H1 (cell line): ENCODE measurements at regions not wholly inside any gene's neighbourhood (a gene's known extent, or its start where the extent isn't known, plus 50 kb on each side); places are given as distances from the start of the nearest gene placed in this dataset.

Experiments
- CTCF ChIA-PET: fragments of 300-600 bp; sonication (Branson Sonifier 250); formaldehyde crosslinking; loops from one replicate; lab custom pipeline; 2021; ENCODE audit not compliant: partially characterized antibody; lab: Charles Lee
- POLR2A ChIA-PET: fragments of 300-600 bp; sonication (Branson Sonifier 250); formaldehyde crosslinking; loops from one replicate; lab custom pipeline; 2021; ENCODE audit warnings: inconsistent platforms; ENCODE audit not compliant: partially characterized antibody; lab: Charles Lee
- DNase-seq, 2 experiments: peaks; one replicate each; pipeline versions ENCODE4 v3.0.0 to v3.0.0-alpha.2; 2010 to 2022; ENCODE audit warnings: low spot score in 2 of 2, low read depth in 1 of 2, mixed read lengths in 1 of 2
- FAIRE-seq: peaks from 2 replicates; lab custom pipeline; 2011; peaks lifted over from hg19 to GRCh38; lab: Jason Lieb, UNC
- H2AFZ ChIP-seq: 2 replicates; pipeline ENCODE4 v1.8.1; 2012; ENCODE audit warnings: low read length, inconsistent platforms
- H2AK5ac ChIP-seq: 2 replicates; pipeline ENCODE4 v1.6.1; 2013; ENCODE audit warnings: low read depth, low read length
- H2BK120ac ChIP-seq: replicated peaks from 2 replicates; pipeline ENCODE3; 2013; ENCODE audit warnings: low read depth, low read length, inconsistent platforms
- H2BK12ac ChIP-seq: 2 replicates; pipeline ENCODE4 v1.6.1; 2013; ENCODE audit warnings: low read depth, low read length
- H2BK15ac ChIP-seq: 2 replicates; pipeline ENCODE4 v1.6.1; 2013; ENCODE audit warnings: low read length
- H2BK20ac ChIP-seq: 2 replicates; pipeline ENCODE4 v1.6.1; 2013; ENCODE audit warnings: low read length
- H2BK5ac ChIP-seq: 2 replicates; pipeline ENCODE4 v1.6.1; 2013; ENCODE audit warnings: low read depth, low read length
- H3K14ac ChIP-seq: 2 replicates; pipeline ENCODE4 v1.6.1; 2013; ENCODE audit warnings: inconsistent platforms; ENCODE audit not compliant: insufficient read length
- H3K18ac ChIP-seq: 2 replicates; pipeline ENCODE4 v1.6.1; 2013; ENCODE audit warnings: low read length; ENCODE audit errors: extremely low read depth
- H3K23ac ChIP-seq: 2 replicates; pipeline ENCODE4 v1.6.1; 2013; ENCODE audit warnings: inconsistent platforms; ENCODE audit not compliant: insufficient read length
- H3K23me2 ChIP-seq: 2 replicates; pipeline ENCODE4 v1.6.1; 2013; ENCODE audit warnings: low read depth, low read length
- H3K27ac ChIP-seq: 2 replicates; pipeline ENCODE4 v1.6.1; 2011; ENCODE audit warnings: low read depth, low read length, inconsistent platforms
- H3K27me3 ChIP-seq, 4 experiments: replicated peaks in 1 of 4; 1 replicate in 1 of 4; 2 replicates in 3 of 4; pipeline versions ENCODE4 v1.6.1 to v1.8.1; 2011 to 2013; ENCODE audit warnings: low read length in 3 of 4, mild to moderate bottlenecking in 3 of 4, inconsistent platforms in 2 of 4, mixed read lengths in 2 of 4, moderate library complexity in 1 of 4; ENCODE audit not compliant: control insufficient read depth in 3 of 4, insufficient read depth in 3 of 4; ENCODE audit errors: extremely low read depth in 1 of 4
- H3K36me3 ChIP-seq, 4 experiments: 2 replicates each; pipeline versions ENCODE4 v1.6.1 to v1.8.1; 2011 to 2013; ENCODE audit warnings: mild to moderate bottlenecking in 4 of 4, low read length in 3 of 4, moderate library complexity in 2 of 4, control low read depth in 1 of 4, inconsistent platforms in 1 of 4; ENCODE audit not compliant: insufficient read depth in 4 of 4, control insufficient read depth in 2 of 4
- H3K4ac ChIP-seq: replicated peaks from 2 replicates; pipeline ENCODE3; 2013; ENCODE audit warnings: low read length, low read depth, mixed read lengths, inconsistent platforms; ENCODE audit not compliant: insufficient read length
- H3K4me1 ChIP-seq, 4 experiments: replicated peaks in 1 of 4; 1 replicate in 1 of 4; 2 replicates in 3 of 4; pipeline versions ENCODE4 v1.6.1 to v1.8.1; 2011 to 2013; ENCODE audit warnings: low read length in 3 of 4, inconsistent platforms in 2 of 4, mixed read lengths in 1 of 4; ENCODE audit not compliant: insufficient read depth in 4 of 4, control insufficient read depth in 3 of 4
- H3K4me2 ChIP-seq, 2 experiments: 2 replicates each; pipeline versions ENCODE4 v1.6.1 to v1.8.1; 2011 to 2013; ENCODE audit warnings: low read depth in 2 of 2, low read length in 2 of 2, control low read depth in 1 of 2, inconsistent platforms in 1 of 2, mild to moderate bottlenecking in 1 of 2; ENCODE audit not compliant: insufficient read depth in 1 of 2
- H3K4me3 ChIP-seq, 4 experiments: fragments of 200-600, 300-600 bp in 1 of 4; sonication (generic), shearing (Covaris generic), sonication (Bioruptor Twin) in 1 of 4; 2 replicates each; pipeline versions ENCODE4 v1.5.1 to v1.8.1; 2011 to 2016; ENCODE audit warnings: low read length in 4 of 4, low read depth in 3 of 4, control low read depth in 2 of 4, inconsistent platforms in 2 of 4, mild to moderate bottlenecking in 2 of 4, mixed read lengths in 1 of 4, moderate library complexity in 1 of 4; ENCODE audit not compliant: insufficient read depth in 2 of 4; ENCODE audit errors: extremely low read depth in 1 of 4
- H3K56ac ChIP-seq: replicated peaks from 2 replicates; pipeline ENCODE3; 2013; ENCODE audit warnings: low read depth, mild to moderate bottlenecking, mixed read lengths, low read length, inconsistent platforms; ENCODE audit not compliant: insufficient read length
- H3K79me1 ChIP-seq: 2 replicates; pipeline ENCODE4 v1.6.1; 2013; ENCODE audit warnings: low read depth, low read length, control low read depth
- H3K79me2 ChIP-seq, 2 experiments: 2 replicates each; pipeline versions ENCODE4 v1.6.1 to v1.8.1; 2012 to 2013; ENCODE audit warnings: low read length in 2 of 2, mild to moderate bottlenecking in 2 of 2, inconsistent platforms in 1 of 2; ENCODE audit not compliant: insufficient read depth in 2 of 2, control insufficient read depth in 1 of 2
- H3K9ac ChIP-seq, 4 experiments: replicated peaks in 1 of 4; 1 replicate in 1 of 4; 2 replicates in 3 of 4; pipeline versions ENCODE4 v1.6.1 to v1.8.1; 2011 to 2013; ENCODE audit warnings: low read depth in 3 of 4, low read length in 3 of 4, control low read depth in 2 of 4, mild to moderate bottlenecking in 2 of 4, moderate library complexity in 2 of 4, inconsistent platforms in 1 of 4; ENCODE audit errors: extremely low read depth in 1 of 4
- H3K9me3 ChIP-seq, 2 experiments: 2 replicates each; pipeline versions ENCODE4 v1.6.1 to v1.8.1; 2012 to 2013; ENCODE audit warnings: mild to moderate bottlenecking in 2 of 2, moderate library complexity in 2 of 2, control low read depth in 1 of 2, inconsistent platforms in 1 of 2, low read depth in 1 of 2, low read length in 1 of 2, mixed read lengths in 1 of 2; ENCODE audit not compliant: insufficient read depth in 2 of 2
- H4K20me1 ChIP-seq, 2 experiments: replicated peaks in 1 of 2; 2 replicates each; pipeline versions ENCODE3 to v1.8.1; 2011 to 2013; ENCODE audit warnings: inconsistent platforms in 2 of 2, low read length in 2 of 2, mild to moderate bottlenecking in 1 of 2; ENCODE audit not compliant: insufficient read depth in 2 of 2, control insufficient read depth in 1 of 2
- H4K5ac ChIP-seq: 2 replicates; pipeline ENCODE4 v1.6.1; 2013; ENCODE audit warnings: low read length, low read depth, mixed read lengths, inconsistent platforms; ENCODE audit not compliant: insufficient read length
- H4K8ac ChIP-seq: 2 replicates; pipeline ENCODE4 v1.8.0; 2013; ENCODE audit warnings: mild to moderate bottlenecking, moderate library complexity, low read length, inconsistent platforms; ENCODE audit not compliant: insufficient read depth; ENCODE audit errors: extremely low read depth
- H4K91ac ChIP-seq: replicated peaks from 2 replicates; pipeline ENCODE3; 2013; ENCODE audit warnings: low read length, mixed read lengths, inconsistent platforms; ENCODE audit not compliant: insufficient read length
- CBX8 ChIP-seq: fragments of 300-800, 300-1000 bp; sonication (generic); IDR thresholded peaks from 2 replicates; pipeline ENCODE4 v1.7.1; 2016; ENCODE audit warnings: low read depth, low read length, borderline replicate concordance
- CHD1 ChIP-seq: IDR thresholded peaks from 2 replicates; pipeline ENCODE4 v1.6.1; 2012; ENCODE audit warnings: low read depth, low read length, improper control_type of control experiment
- CHD2 ChIP-seq: IDR thresholded peaks from 2 replicates; pipeline ENCODE4 v1.6.1; 2012; ENCODE audit warnings: low read length, improper control_type of control experiment
- EP300 ChIP-seq, 2 experiments: IDR thresholded peaks; 1 replicate in 1 of 2; 2 replicates in 1 of 2; pipeline ENCODE4 v1.6.1; 2011 to 2012; ENCODE audit warnings: low read depth in 2 of 2, low read length in 2 of 2, mild to moderate bottlenecking in 2 of 2, borderline replicate concordance in 1 of 2, inconsistent platforms in 1 of 2, moderate library complexity in 1 of 2
- FOSL1 ChIP-seq: IDR thresholded peaks from 2 replicates; pipeline ENCODE4 v1.6.1; 2011; ENCODE audit warnings: mild to moderate bottlenecking, low read depth, low read length, moderate library complexity; ENCODE audit not compliant: insufficient read depth
- JUND ChIP-seq: IDR thresholded peaks from 2 replicates; pipeline ENCODE4 v1.6.1; 2011; ENCODE audit warnings: mild to moderate bottlenecking, improper control_type of control experiment, low read length
- KDM1A ChIP-seq: fragments of 200-600, 300-600 bp; sonication (generic); IDR thresholded peaks from 2 replicates; pipeline ENCODE4 v1.7.1; 2016; ENCODE audit warnings: mild to moderate bottlenecking, low read length, borderline replicate concordance
- KDM4A ChIP-seq: IDR thresholded peaks from one replicate; pipeline ENCODE4 v1.7.1; 2012; ENCODE audit warnings: low read depth, mild to moderate bottlenecking, moderate library complexity, low read length, inconsistent platforms; ENCODE audit not compliant: severe bottlenecking
- MAFK ChIP-seq: IDR thresholded peaks from 2 replicates; pipeline ENCODE4 v1.6.1; 2012; ENCODE audit warnings: low read depth, mild to moderate bottlenecking, improper control_type of control experiment, low read length
- MAX ChIP-seq: IDR thresholded peaks from 2 replicates; pipeline ENCODE4 v1.6.1; 2012; ENCODE audit warnings: inconsistent platforms
- PHF8 ChIP-seq: fragments of 200-600 bp; sonication (generic); conservative IDR thresholded peaks from 2 replicates; pipeline ENCODE4 v1.7.1; 2012; ENCODE audit warnings: low read depth, mild to moderate bottlenecking, inconsistent platforms, low read length, moderate library complexity
- RNF2 ChIP-seq: fragments of 200-900, 300-1000 bp; sonication (generic); IDR thresholded peaks from 2 replicates; pipeline ENCODE4 v1.7.1; 2016; ENCODE audit warnings: borderline replicate concordance, low read depth, mild to moderate bottlenecking, antibody characterized with exemption, low read length; ENCODE audit not compliant: poor library complexity, severe bottlenecking; ENCODE audit errors: missing control alignments
- SIRT6 ChIP-seq: IDR thresholded peaks from one replicate; pipeline ENCODE4 v1.7.1; 2012; ENCODE audit warnings: low read length, inconsistent platforms
- SIX5 ChIP-seq: IDR thresholded peaks from 2 replicates; pipeline ENCODE4 v1.6.1; 2011; ENCODE audit warnings: mild to moderate bottlenecking, low read depth, low read length
- TCF12 ChIP-seq: IDR thresholded peaks from 2 replicates; pipeline ENCODE4 v1.6.1; 2011; ENCODE audit warnings: low read depth, mild to moderate bottlenecking, low read length
- WGBS, 2 experiments: shearing (Covaris generic) in 1 of 2; methylation state at CpG; one replicate each; pipeline versions ENCODE4 v1.1.6 to v1.1.7; 2013 to 2015; ENCODE audit warnings: low lambda C conversion rate in 2 of 2, mixed read lengths in 2 of 2, inconsistent platforms in 1 of 2, low coverage in 1 of 2, missing lambda C conversion rate in 1 of 2; ENCODE audit not compliant: insufficient replicate concordance in 2 of 2, insufficient coverage in 1 of 2, insufficient read length in 1 of 2; ENCODE audit errors: extremely low coverage in 1 of 2, missing lambda C conversion rate in 1 of 2; 5-methylcytosine and 5-hydroxymethylcytosine counted together

GRCh38 chr16:26196310-26196709 lies 504.6 kb downstream of the HS3ST4 start:
- Histone ChIP-seq H3K4ac (no peak overlapping the region), H3K23ac (no peak overlapping the region), H3K27ac (no peak overlapping the region), H3K4me3 (no peak overlapping the region), H4K91ac (no peak overlapping the region), H3K27me3 (no peaks in the 10 kb centered on the region), H3K56ac (no peak overlapping the region), H3K4me1 (peaks cover 0 to 2% (median 0%) of the 10 kb centered on the region in 4 experiments; a peak in 1 of 7 replicates), H3K23me2 (no peaks in the 10 kb centered on the region), H4K8ac (no peak overlapping the region), H3K18ac (no peak overlapping the region), H4K5ac (no peak overlapping the region), H3K79me1 (no peaks in the 10 kb centered on the region), H3K79me2 (no peaks in the 10 kb centered on the region), H2AK5ac (no peak overlapping the region), H3K4me2 (no peak overlapping the region), H3K36me3 (no peaks in the 10 kb centered on the region), H4K20me1 (no peaks in the 10 kb centered on the region), H2BK20ac (no peak overlapping the region), H2BK5ac (no peak overlapping the region), H3K9me3 (no peaks in the 10 kb centered on the region), H2BK15ac (no peak overlapping the region), H2BK12ac (no peak overlapping the region), H2AFZ (no peak overlapping the region), H3K9ac (no peak overlapping the region), H2BK120ac (no peak overlapping the region), H3K14ac (no peak overlapping the region)
- WGBS, 2 experiments: 93% methylated on average over 3 of the region's 3 CpGs; no CpG with 5 or more reads in 1 of the 2 experiments
- ChIA-PET POLR2A (no interaction called here), CTCF (interaction anchor here (0.7 kb wide), 1 partner anchor 37 kb away, joined by 3 read pairs; no protein-coding TSS in a partner anchor)
- FAIRE-seq: no peak
- TF ChIP-seq CHD2: no peak
- no peak for TF ChIP-seq RNF2
- no peak for TF ChIP-seq FOSL1
- TF ChIP-seq CHD1: no peak
- TF ChIP-seq MAFK: no peak
- TF ChIP-seq JUND: no peak
- TF ChIP-seq SIX5: no peak
- TF ChIP-seq SIRT6: no peak
- TF ChIP-seq MAX: no peak
- TF ChIP-seq PHF8: no peak
- TF ChIP-seq EP300 (IDR thresholded peaks at IDR 0.05; ENCODE audit: borderline replicate concordance in 1 of 2, low read depth in 2 of 2, low read length in 2 of 2): no peak
- no peak for TF ChIP-seq KDM1A
- TF ChIP-seq KDM4A: no peak
- TF ChIP-seq CBX8: no peak
- TF ChIP-seq TCF12: no peak
- no peak for DNase-seq
